HepG2 (cell line): ENCODE measurements at regions not wholly inside any gene's neighbourhood (a gene's known extent, or its start where the extent isn't known, plus 50 kb on each side); places are given as distances from the start of the nearest gene placed in this dataset.
A peak's percentile ranks its signal among the peaks of the same experiment; 100 is the strongest.

ENCODE experiments used
- ATAC-seq: fragments of 200-7000 bp; cut with Tn5 transposase; 3 replicates; pipeline ENCODE4 v1.9.1; 2020; ENCODE audit warnings: mild to moderate bottlenecking, moderate library complexity
- BruUV-seq: library from RNA; stranded (reverse); fragments of 400-500 nt; replicated peaks from 2 replicates; lab custom pipeline; 2021; lab: Mats Ljungman, UMichigan
- CTCF ChIA-PET: fragments of 300-600 bp; formaldehyde crosslinking; extraction: SDS; loops from one replicate; lab custom pipeline; 2021; ENCODE audit warnings: low total read pairs, inconsistent platforms, low intra/inter-chr PET ratio; lab: Yijun Ruan, JAX
- POLR2A ChIA-PET: fragments of 350-600 bp; sonication (Branson Sonifier 250); formaldehyde crosslinking; loops from one replicate; lab custom pipeline; 2020; ENCODE audit warnings: antibody characterized with exemption, inconsistent platforms; lab: Yijun Ruan, JAX
- DNase-seq: peaks from one replicate; pipeline ENCODE4 v3.0.0-alpha.2; 2015; ENCODE audit warnings: low spot score
- FAIRE-seq: peaks from 3 replicates; lab custom pipeline; 2011; peaks lifted over from hg19 to GRCh38; lab: Jason Lieb, UNC
- H2AFZ ChIP-seq: one replicate; pipeline ENCODE4 v1.6.1; 2011; ENCODE audit warnings: low read length, inconsistent platforms
- H3K27ac ChIP-seq: fragments of 300-600 bp; 3 replicates; pipeline ENCODE4 v1.8.0; 2011; ENCODE audit warnings: mixed run types, mild to moderate bottlenecking, mixed read lengths, low read length, inconsistent platforms; ENCODE audit not compliant: insufficient read depth; ENCODE audit errors: extremely low read length
- H3K27me3 ChIP-seq, 2 experiments: fragments of 200-600 bp in 1 of 2; 2 replicates in 1 of 2; 3 replicates in 1 of 2; pipeline versions ENCODE4 v1.6.0 to v1.8.0; 2011; ENCODE audit warnings: low read length in 2 of 2, mild to moderate bottlenecking in 2 of 2, moderate library complexity in 2 of 2, inconsistent platforms in 1 of 2; ENCODE audit not compliant: insufficient read depth in 2 of 2, control insufficient read depth in 1 of 2
- H3K36me3 ChIP-seq, 2 experiments: fragments of 200-600 bp in 1 of 2; replicated peaks in 1 of 2; 2 replicates in 1 of 2; 3 replicates in 1 of 2; pipeline versions ENCODE4 v1.5.1 to v1.8.0; 2011; ENCODE audit warnings: low read length in 2 of 2, inconsistent platforms in 1 of 2; ENCODE audit not compliant: insufficient read depth in 2 of 2, control insufficient read depth in 1 of 2
- H3K4me1 ChIP-seq: 2 replicates; pipeline ENCODE4 v1.5.1; 2012; ENCODE audit warnings: low read length, inconsistent platforms; ENCODE audit not compliant: insufficient read depth
- H3K4me2 ChIP-seq: 2 replicates; pipeline ENCODE4 v1.6.0; 2011; ENCODE audit warnings: low read depth, low read length, inconsistent platforms
- H3K4me3 ChIP-seq, 3 experiments: fragments of 200-600 bp in 1 of 3; sonication (generic), shearing (Covaris generic) in 1 of 3; replicated peaks in 1 of 3; 2 replicates each; pipeline ENCODE4 v1.5.1; 2011 to 2016; ENCODE audit warnings: low read length in 3 of 3, inconsistent platforms in 2 of 3, low read depth in 2 of 3, mild to moderate bottlenecking in 2 of 3, control low read depth in 1 of 3, mixed read lengths in 1 of 3; ENCODE audit not compliant: insufficient read depth in 1 of 3
- H3K79me2 ChIP-seq: one replicate; pipeline ENCODE4 v1.6.1; 2011; ENCODE audit warnings: low read length, inconsistent platforms; ENCODE audit not compliant: insufficient read depth
- H3K9ac ChIP-seq: 2 replicates; pipeline ENCODE4 v1.6.0; 2011; ENCODE audit warnings: mild to moderate bottlenecking, low read depth, low read length, inconsistent platforms; ENCODE audit not compliant: insufficient read depth
- H3K9me3 ChIP-seq: 2 replicates; pipeline ENCODE4 v1.5.1; 2012; ENCODE audit warnings: mild to moderate bottlenecking, low read length
- H4K20me1 ChIP-seq: 2 replicates; pipeline ENCODE4 v1.6.0; 2011; ENCODE audit warnings: inconsistent platforms, mild to moderate bottlenecking, low read length, moderate library complexity; ENCODE audit not compliant: insufficient read depth
- ATF7 ChIP-seq, 2 experiments: fragments of 450-650 bp in 1 of 2; sonication (generic) in 1 of 2; formaldehyde crosslinking in 1 of 2; IDR thresholded peaks; 2 replicates each; pipeline versions ENCODE4 v1.4.0 to v1.6.1; 2016 to 2020; ENCODE audit warnings: antibody characterized with exemption in 1 of 2, mild to moderate bottlenecking in 1 of 2, missing genetic modification reagents in 1 of 2
- CREB1 ChIP-seq, 2 experiments: fragments of 450-650 bp in 1 of 2; IDR thresholded peaks; 2 replicates each; pipeline ENCODE4 v1.6.1; 2016 to 2017; ENCODE audit warnings: control low read depth in 1 of 2, mild to moderate bottlenecking in 1 of 2, missing compliant biosample characterization in 1 of 2, missing genetic modification characterization in 1 of 2
- JARID2 ChIP-seq: sonication (generic); formaldehyde crosslinking; IDR thresholded peaks from 2 replicates; pipeline ENCODE4 v1.8.1; 2023; ENCODE audit warnings: missing genetic modification reagents, inconsistent platforms; ENCODE audit not compliant: insufficient replicate concordance
- KDM3A ChIP-seq: IDR thresholded peaks from 2 replicates; pipeline ENCODE4 v1.6.1; 2018; ENCODE audit warnings: low read depth, missing compliant biosample characterization
- MXD4 ChIP-seq: IDR thresholded peaks from 2 replicates; pipeline ENCODE4 v1.6.1; 2016; ENCODE audit warnings: mild to moderate bottlenecking, missing biosample characterization, missing genetic modification reagents
- PTBP1 ChIP-seq: fragments of 200-400 bp; formaldehyde crosslinking; IDR thresholded peaks from 2 replicates; pipeline ENCODE4 v1.6.1; 2018; ENCODE audit warnings: low read length, low read depth; ENCODE audit not compliant: poor library complexity, severe bottlenecking
- SMC3 ChIP-seq: IDR thresholded peaks from 2 replicates; pipeline ENCODE4 v1.6.1; 2011; ENCODE audit warnings: low read length, improper control_type of control experiment
- SRSF1 ChIP-seq: fragments of 200-400 bp; formaldehyde crosslinking; optimal IDR thresholded peaks from 2 replicates; pipeline ENCODE3; 2017; ENCODE audit warnings: mild to moderate bottlenecking, low read depth, low read length, moderate library complexity
- ZNF235 ChIP-seq: sonication (generic); formaldehyde crosslinking; IDR thresholded peaks from 2 replicates; pipeline ENCODE4 v1.8.1; 2023; ENCODE audit warnings: mild to moderate bottlenecking, missing genetic modification reagents, borderline replicate concordance
- ZNF337 ChIP-seq: sonication (generic); formaldehyde crosslinking; IDR thresholded peaks from 2 replicates; pipeline ENCODE4 v1.5.1; 2020; ENCODE audit warnings: missing genetic modification reagents, low read depth, mild to moderate bottlenecking, borderline replicate concordance
- WGBS: methylation state at CpG from one replicate; pipeline ENCODE4 v1.1.6; 2017; ENCODE audit warnings: low lambda C conversion rate; 5-methylcytosine and 5-hydroxymethylcytosine counted together
- in situ Hi-C: cut with HindIII; loops from 2 replicates; pipeline ENCODE4 v1.10.0; 2017; ENCODE audit warnings: low pct_unique_long_range_greater_than_20kb; ENCODE audit not compliant: extremely low pct_ligation_motif_present
- intact Hi-C: fragments of 100-400 bp; cut with micrococcal nuclease; formaldehyde crosslinking; loops from one replicate; pipeline ENCODE4 v1.10.0; 2022; ENCODE audit not compliant: unreplicated experiment
- TF ChIP-seq, protein P1 (sequence below): IDR thresholded peaks from 2 replicates; pipeline ENCODE4 v1.6.1; 2012; ENCODE audit warnings: low read depth, low read length, improper control_type of control experiment

DNA sequence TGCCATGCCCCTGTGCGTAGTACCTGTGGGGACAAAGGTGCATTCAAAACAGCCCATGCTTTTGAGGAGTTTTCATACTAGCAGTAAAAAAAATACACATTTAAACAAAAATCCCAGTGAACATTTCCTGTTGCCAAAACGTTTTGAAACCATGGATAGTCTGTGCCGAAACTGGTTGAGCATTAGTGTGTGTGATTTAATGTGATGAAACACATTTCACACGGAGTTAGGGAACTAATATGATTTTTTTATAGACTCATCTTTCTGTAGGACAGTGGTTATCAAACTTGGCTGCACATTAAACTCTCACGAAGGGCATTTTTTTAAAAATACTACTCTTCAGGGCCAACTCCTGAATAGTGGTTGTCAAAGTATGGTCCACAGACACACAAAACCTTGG is 111.8 kb upstream of the CREB5 start (continued):
- no peak for TF ChIP-seq ZNF337 (CRISPR knock-in tag)
- no peak for TF ChIP-seq JARID2 (CRISPR knock-in tag)

DNA sequence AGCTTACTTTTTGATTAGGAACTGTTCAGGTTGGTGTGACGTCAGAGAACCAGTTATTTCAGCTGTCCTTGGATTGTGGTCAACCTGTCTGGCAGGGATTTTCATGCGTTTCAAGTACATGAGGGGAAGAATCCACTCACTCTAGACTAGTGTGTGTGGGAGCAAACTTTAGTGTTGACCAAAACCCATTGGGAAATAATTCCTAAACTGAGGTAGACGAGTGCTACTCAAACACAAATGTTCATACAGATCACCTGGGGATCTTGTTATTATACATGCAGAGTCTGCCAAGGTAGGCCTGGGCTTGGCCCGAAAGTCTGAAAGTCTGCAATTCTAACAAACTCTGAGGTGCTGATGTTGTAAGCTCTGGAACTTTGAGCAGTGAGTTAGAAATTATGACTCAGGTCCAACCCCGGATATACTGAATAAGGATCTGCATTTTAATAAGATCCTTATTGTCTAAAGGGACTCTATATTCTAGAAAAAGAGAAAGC is 111.1 kb upstream of the CREB5 start:
- ATAC-seq: no peak
- no peaks in the 10 kb centered on the region for H3K36me3 ChIP-seq
- in situ Hi-C loops (loop anchor here (10.0 kb wide), 1 partner anchor 324 kb away; no protein-coding TSS in a partner anchor), intact Hi-C loops (no loop called here)
- no peak overlapping the region for H3K4me3 ChIP-seq
- no peak overlapping the region for H3K9ac ChIP-seq
- H3K4me1 ChIP-seq: no peaks in the 10 kb centered on the region
- CTCF ChIA-PET: no interaction called here
- no peak overlapping the region for H2AFZ ChIP-seq
- FAIRE-seq: no peak
- 29% methylated on average over 5 of the region's 5 CpGs for WGBS
- DNase-seq: no peak
- no TSS peak for BruUV-seq
- H3K4me2 ChIP-seq: no peak overlapping the region
- no peaks in the 10 kb centered on the region for H4K20me1 ChIP-seq
- POLR2A ChIA-PET: no interaction called here
- H3K9me3 ChIP-seq: no peaks in the 10 kb centered on the region
- H3K79me2 ChIP-seq: no peaks in the 10 kb centered on the region
- TF ChIP-seq ATF7 (IDR thresholded peaks at IDR 0.05): peak; percentile 26; the same call in 1 of the 2 replicates
- TF ChIP-seq ATF7 (CRISPR knock-in tag; IDR thresholded peaks at IDR 0.05): no peak
- peak; percentile 94 for TF ChIP-seq CREB1 (IDR thresholded peaks at IDR 0.05)
- no peak for TF ChIP-seq CREB1 (CRISPR knock-in tag; IDR thresholded peaks at IDR 0.05)
- TF ChIP-seq MXD4 (CRISPR knock-in tag): no peak
- no peaks in the 10 kb centered on the region for H3K27me3 ChIP-seq
- H3K27ac ChIP-seq: no peak overlapping the region

DNA sequence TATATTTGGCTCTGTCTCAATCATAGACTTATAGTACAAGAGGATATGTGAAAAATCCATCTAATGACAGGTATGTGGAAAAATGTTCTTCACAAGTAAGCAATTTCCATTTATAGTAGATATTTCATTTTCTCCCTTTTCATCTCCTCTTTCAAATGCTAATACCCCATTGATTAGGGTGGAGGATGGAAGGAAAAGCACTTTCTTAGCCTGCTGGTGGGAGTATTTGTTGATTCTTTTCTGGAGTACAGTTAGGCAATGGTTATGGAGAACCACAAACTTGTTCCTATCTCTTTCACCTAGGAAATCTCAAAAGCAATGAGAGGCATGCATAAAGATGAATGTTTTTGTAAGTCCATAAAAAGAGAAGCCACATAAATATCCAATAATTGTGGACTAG is 108.0 kb upstream of the CREB5 start:
- Histone ChIP-seq H3K4me3 (no peak overlapping the region), H3K9me3 (no peaks in the 10 kb centered on the region), H3K4me1 (no peaks in the 10 kb centered on the region), H3K36me3 (no peaks in the 10 kb centered on the region), H3K9ac (no peak overlapping the region), H2AFZ (no peak overlapping the region), H3K27ac (no peak overlapping the region), H3K4me2 (no peak overlapping the region), H3K79me2 (no peaks in the 10 kb centered on the region), H4K20me1 (no peaks in the 10 kb centered on the region), H3K27me3 (no peaks in the 10 kb centered on the region)
- no peak for DNase-seq
- TF ChIP-seq ZNF235 (CRISPR knock-in tag): no peak
- TF ChIP-seq, protein P1, sequence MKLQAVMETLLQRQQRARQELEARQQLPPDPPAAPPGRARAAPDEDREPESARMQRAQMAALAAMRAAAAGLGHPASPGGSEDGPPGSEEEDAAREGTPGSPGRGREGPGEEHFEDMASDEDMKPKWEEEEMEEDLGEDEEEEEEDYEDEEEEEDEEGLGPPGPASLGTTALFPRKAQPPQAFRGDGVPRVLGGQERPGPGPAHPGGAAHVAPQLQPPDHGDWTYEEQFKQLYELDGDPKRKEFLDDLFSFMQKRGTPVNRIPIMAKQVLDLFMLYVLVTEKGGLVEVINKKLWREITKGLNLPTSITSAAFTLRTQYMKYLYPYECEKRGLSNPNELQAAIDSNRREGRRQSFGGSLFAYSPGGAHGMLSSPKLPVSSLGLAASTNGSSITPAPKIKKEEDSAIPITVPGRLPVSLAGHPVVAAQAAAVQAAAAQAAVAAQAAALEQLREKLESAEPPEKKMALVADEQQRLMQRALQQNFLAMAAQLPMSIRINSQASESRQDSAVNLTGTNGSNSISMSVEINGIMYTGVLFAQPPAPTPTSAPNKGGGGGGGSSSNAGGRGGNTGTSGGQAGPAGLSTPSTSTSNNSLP: no peak
- no peak for TF ChIP-seq SMC3
- no peak for TF ChIP-seq PTBP1
- TF ChIP-seq KDM3A: no peak
- no peak for TF ChIP-seq SRSF1
- ChIA-PET CTCF (no interaction called here), POLR2A (no interaction called here)
- ATAC-seq: no peak
- intact Hi-C loops: no loop called here
- BruUV-seq: no TSS peak
- no peak for FAIRE-seq
- in situ Hi-C loops: loop anchor here (10.0 kb wide), 1 partner anchor 321 kb away; no protein-coding TSS in a partner anchor
